Ascending aorta (tissue), 2 donors: ENCODE measurements at regions not wholly inside any gene's neighbourhood (a gene's known extent, or its start where the extent isn't known, plus 50 kb on each side); places are given as distances from the start of the nearest gene placed in this dataset.

Experiments
- DNase-seq, 2 donors: peaks; one replicate each; pipeline ENCODE4 v3.0.0-alpha.2; 2019; ENCODE audit warnings: low spot score in 2 of 2
- H3K27ac ChIP-seq, 2 donors: fragments of 200-600 bp; sonication (generic); one replicate each; pipeline ENCODE4 v1.5.1; 2016 to 2017; ENCODE audit warnings: mild to moderate bottlenecking in 1 of 2
- H3K27me3 ChIP-seq: fragments of 200-600 bp; sonication (generic); one replicate; pipeline ENCODE4 v1.5.1; 2017
- H3K36me3 ChIP-seq, 2 donors: fragments of 200-600 bp; sonication (generic); one replicate each; pipeline ENCODE4 v1.5.1; 2016
- H3K4me1 ChIP-seq, 2 donors: fragments of 200-600 bp; sonication (generic); one replicate each; pipeline ENCODE4 v1.5.1; 2016 to 2017; ENCODE audit warnings: mild to moderate bottlenecking in 1 of 2
- H3K4me3 ChIP-seq, 2 donors: fragments of 200-600 bp; sonication (generic); one replicate each; pipeline ENCODE4 v1.5.1; 2016 to 2017; ENCODE audit warnings: mild to moderate bottlenecking in 1 of 2
- H3K9me3 ChIP-seq, 2 donors: fragments of 200-600 bp; sonication (generic); one replicate each; pipeline ENCODE4 v1.5.1; 2016
- CTCF ChIP-seq, 3 experiments: fragments of 200-600 bp in 2 of 3; fragments of 450-650 bp in 1 of 3; sonication (generic) in 2 of 3; IDR thresholded peaks; one replicate each; pipeline ENCODE4 v1.5.1; 2016 to 2019; ENCODE audit warnings: antibody characterized with exemption in 3 of 3, mild to moderate bottlenecking in 1 of 3, moderate library complexity in 1 of 3
- intact Hi-C: fragments of 100-400 bp; cut with DNase I; formaldehyde crosslinking; loops from one replicate; pipeline ENCODE4 v1.15.1; 2023

GRCh38 chr16:86983621-86984020, 333.6 kb downstream of the C16orf95 start:
- H3K36me3 ChIP-seq, result no peaks in the 10 kb centered on the region
- intact Hi-C loops, result no loop called here
- no peak for DNase-seq

GRCh38 chr16:86984343-86984742, 332.8 kb downstream of the C16orf95 start:
- intact Hi-C loops, result no loop called here
- Histone ChIP-seq H3K36me3 (no peaks in the 10 kb centered on the region), H3K27ac (no peak overlapping the region), H3K9me3 (no peaks in the 10 kb centered on the region), H3K27me3 (no peaks in the 10 kb centered on the region), H3K4me3 (no peak overlapping the region), H3K4me1 (no peaks in the 10 kb centered on the region)
- no peak for DNase-seq
- no peak for TF ChIP-seq CTCF (IDR thresholded peaks at IDR 0.05)

More at GRCh38 chr16:86983621-86984020, 333.6 kb downstream of the C16orf95 start:
- TF ChIP-seq CTCF (IDR thresholded peaks at IDR 0.05), result no peak
- no peaks in the 10 kb centered on the region for H3K27me3 ChIP-seq
- H3K9me3 ChIP-seq, result no peaks in the 10 kb centered on the region
- no peaks in the 10 kb centered on the region for H3K4me1 ChIP-seq
- no peak overlapping the region for H3K4me3 ChIP-seq
- no peak overlapping the region for H3K27ac ChIP-seq

- DNase-seq, result no peak
- H3K4me1 ChIP-seq, result no peaks in the 10 kb centered on the region
- intact Hi-C loops, result no loop called here
- no peaks in the 10 kb centered on the region for H3K36me3 ChIP-seq
- no peaks in the 10 kb centered on the region for H3K27me3 ChIP-seq
- TF ChIP-seq CTCF (IDR thresholded peaks at IDR 0.05), result no peak
- H3K4me3 ChIP-seq, result no peak overlapping the region
- H3K27ac ChIP-seq, result no peak overlapping the region
- H3K9me3 ChIP-seq, result no peaks in the 10 kb centered on the region
Observed at GRCh38 chr16:86984991-86985647, 332.1 kb downstream of the C16orf95 start.

- no peaks in the 10 kb centered on the region for H3K4me1 ChIP-seq
- no peaks in the 10 kb centered on the region for H3K27me3 ChIP-seq
- intact Hi-C loops, result no loop called here
- TF ChIP-seq CTCF (IDR thresholded peaks at IDR 0.05), result no peak
- H3K36me3 ChIP-seq, result no peaks in the 10 kb centered on the region
- no peaks in the 10 kb centered on the region for H3K9me3 ChIP-seq
- H3K4me3 ChIP-seq, result no peak overlapping the region
- no peak for DNase-seq
- H3K27ac ChIP-seq, result no peak overlapping the region
Observed at GRCh38 chr16:86985648-86986015, 331.6 kb downstream of the C16orf95 start.

GRCh38 chr16:86986136-86986535, 331.1 kb downstream of the C16orf95 start:
- H3K27ac ChIP-seq, result no peak overlapping the region
- H3K4me3 ChIP-seq, result no peak overlapping the region
- no peaks in the 10 kb centered on the region for H3K9me3 ChIP-seq
- intact Hi-C loops, result no loop called here
- TF ChIP-seq CTCF (IDR thresholded peaks at IDR 0.05), result no peak
- DNase-seq, result no peak
- no peaks in the 10 kb centered on the region for H3K27me3 ChIP-seq
- no peaks in the 10 kb centered on the region for H3K4me1 ChIP-seq
- H3K36me3 ChIP-seq, result no peaks in the 10 kb centered on the region
